Hepatocyte (in vitro differentiated cells): ENCODE measurements at regions not wholly inside any gene's neighbourhood (a gene's known extent, or its start where the extent isn't known, plus 50 kb on each side); places are given as distances from the start of the nearest gene placed in this dataset.

Source experiments
- DNase-seq: peaks from one replicate; pipeline ENCODE4 v3.0.0-alpha.2; 2016; ENCODE audit warnings: low spot score
- H2AFZ ChIP-seq: fragments of 200-600 bp; sonication (generic); 2 replicates; pipeline ENCODE4 v1.6.0; 2016; ENCODE audit warnings: antibody characterized with exemption, mild to moderate bottlenecking
- H3K27ac ChIP-seq: fragments of 200-600 bp; sonication (generic); 2 replicates; pipeline ENCODE4 v1.5.1; 2016; ENCODE audit warnings: mild to moderate bottlenecking
- H3K27me3 ChIP-seq: fragments of 200-600 bp; sonication (generic); 2 replicates; pipeline ENCODE4 v1.6.1; 2016
- H3K36me3 ChIP-seq: fragments of 200-600 bp; sonication (generic); replicated peaks from 2 replicates; pipeline ENCODE4 v1.5.1; 2016; ENCODE audit warnings: low read depth; ENCODE audit not compliant: insufficient read depth
- H3K4me1 ChIP-seq: fragments of 200-600 bp; sonication (generic); 2 replicates; pipeline ENCODE4 v1.5.1; 2016; ENCODE audit warnings: mild to moderate bottlenecking, moderate library complexity; ENCODE audit not compliant: insufficient read depth
- H3K4me2 ChIP-seq: fragments of 200-600 bp; sonication (generic); 2 replicates; pipeline ENCODE4 v1.6.0; 2016
- H3K4me3 ChIP-seq: fragments of 200-600 bp; sonication (generic); 2 replicates; pipeline ENCODE4 v1.5.1; 2016; ENCODE audit warnings: mild to moderate bottlenecking
- H3K79me2 ChIP-seq: fragments of 200-600 bp; sonication (generic); 2 replicates; pipeline ENCODE4 v1.6.0; 2017; ENCODE audit warnings: mild to moderate bottlenecking
- H3K9me2 ChIP-seq: fragments of 200-600 bp; sonication (generic); replicated peaks from 2 replicates; pipeline ENCODE4 v1.6.0; 2017; ENCODE audit warnings: mild to moderate bottlenecking; ENCODE audit not compliant: insufficient read depth
- H3K9me3 ChIP-seq: fragments of 200-600 bp; sonication (generic); 2 replicates; pipeline ENCODE4 v1.5.1; 2016; ENCODE audit warnings: low read depth, mild to moderate bottlenecking
- H4K20me1 ChIP-seq: fragments of 200-600 bp; sonication (generic); 2 replicates; pipeline ENCODE4 v1.6.0; 2016; ENCODE audit warnings: mild to moderate bottlenecking; ENCODE audit not compliant: insufficient read depth, poor library complexity, severe bottlenecking
- CTCF ChIP-seq: fragments of 200-600 bp; sonication (generic); IDR thresholded peaks from 2 replicates; pipeline ENCODE4 v1.5.1; 2016; ENCODE audit warnings: antibody characterized with exemption, mild to moderate bottlenecking; ENCODE audit not compliant: poor library complexity
- EZH2 ChIP-seq: fragments of 200-600 bp; sonication (generic); IDR thresholded peaks from 2 replicates; pipeline ENCODE4 v1.6.1; 2016; ENCODE audit warnings: antibody characterized with exemption, mild to moderate bottlenecking, borderline replicate concordance
- EZH2phosphoT487 ChIP-seq: fragments of 200-600 bp; sonication (generic); IDR thresholded peaks from one replicate; pipeline ENCODE4 v1.6.1; 2018; ENCODE audit warnings: antibody characterized with exemption, mild to moderate bottlenecking, low read depth, moderate library complexity; ENCODE audit not compliant: unreplicated experiment, severe bottlenecking
- WGBS: methylation state at CpG from one replicate; pipeline ENCODE4 v1.1.6; 2016; ENCODE audit warnings: low lambda C conversion rate; ENCODE audit errors: missing lambda C conversion rate; 5-methylcytosine and 5-hydroxymethylcytosine counted together

- WGBS = 93% methylated on average over 2 of the region's 2 CpGs
- Histone ChIP-seq H3K9me2 (no peaks in the 10 kb centered on the region), H3K4me2 (no peak overlapping the region), H3K27me3 (no peaks in the 10 kb centered on the region), H3K36me3 (no peaks in the 10 kb centered on the region), H4K20me1 (no peaks in the 10 kb centered on the region), H3K4me3 (no peak overlapping the region), H3K4me1 (no peaks in the 10 kb centered on the region), H3K27ac (no peak overlapping the region), H2AFZ (no peak overlapping the region), H3K79me2 (no peaks in the 10 kb centered on the region), H3K9me3 (no peaks in the 10 kb centered on the region)
- no peak for DNase-seq
- TF ChIP-seq EZH2phosphoT487 (no peak), CTCF (no peak), EZH2 (no peak)
These were observed 416.6 kb upstream of the RUNX1 start for GRCh38 chr21:35465741-35466140.

GRCh38 chr21:35461700-35462099 lies 412.6 kb upstream of the RUNX1 start:
- 86% methylated on average over 2 of the region's 2 CpGs for WGBS

GRCh38 chr21:35460441-35460840 lies 411.3 kb upstream of the RUNX1 start:
- H4K20me1 ChIP-seq = no peaks in the 10 kb centered on the region
- no peaks in the 10 kb centered on the region for H3K4me1 ChIP-seq
- H3K9me3 ChIP-seq = no peaks in the 10 kb centered on the region
- H3K79me2 ChIP-seq = no peaks in the 10 kb centered on the region
- H3K9me2 ChIP-seq = no peaks in the 10 kb centered on the region
- WGBS = 86% methylated on average over 9 of the region's 9 CpGs
- no peak overlapping the region for H2AFZ ChIP-seq
- no peaks in the 10 kb centered on the region for H3K27me3 ChIP-seq
- H3K4me3 ChIP-seq = no peak overlapping the region
- H3K27ac ChIP-seq = no peak overlapping the region
- no peak overlapping the region for H3K4me2 ChIP-seq
- no peaks in the 10 kb centered on the region for H3K36me3 ChIP-seq
- DNase-seq = no peak
- no peak for TF ChIP-seq CTCF

More at GRCh38 chr21:35461700-35462099, 412.6 kb upstream of the RUNX1 start:
- no peak for DNase-seq
- Histone ChIP-seq H2AFZ (no peak overlapping the region), H3K36me3 (no peaks in the 10 kb centered on the region), H3K27ac (no peak overlapping the region), H3K4me2 (no peak overlapping the region), H3K9me3 (no peaks in the 10 kb centered on the region), H3K9me2 (no peaks in the 10 kb centered on the region), H3K79me2 (no peaks in the 10 kb centered on the region), H3K27me3 (no peaks in the 10 kb centered on the region), H3K4me1 (no peaks in the 10 kb centered on the region), H4K20me1 (no peaks in the 10 kb centered on the region), H3K4me3 (no peak overlapping the region)
- TF ChIP-seq CTCF = no peak
- TF ChIP-seq EZH2 = no peak
- no peak for TF ChIP-seq EZH2phosphoT487

- DNase-seq = no peak
- Histone ChIP-seq H3K4me1 (no peaks in the 10 kb centered on the region), H3K4me3 (no peak overlapping the region), H3K79me2 (no peaks in the 10 kb centered on the region), H3K36me3 (no peaks in the 10 kb centered on the region), H3K27me3 (no peaks in the 10 kb centered on the region), H3K4me2 (no peak overlapping the region), H3K9me3 (no peaks in the 10 kb centered on the region), H4K20me1 (no peaks in the 10 kb centered on the region), H3K27ac (no peak overlapping the region), H3K9me2 (no peaks in the 10 kb centered on the region), H2AFZ (no peak overlapping the region)
- 98% methylated on average over 5 of the region's 5 CpGs for WGBS
- TF ChIP-seq EZH2phosphoT487 (no peak), CTCF (no peak), EZH2 (no peak)
These were observed 409.3 kb upstream of the RUNX1 start for GRCh38 chr21:35458405-35458804.
